ENCODE measurements at regions not wholly inside any gene's neighbourhood (a gene's known extent, or its start where the extent isn't known, plus 50 kb on each side); places are given as distances from the start of the nearest gene placed in this dataset.

- no peaks in the 10 kb centered on the region for H3K4me1 Mint-ChIP-seq
- H3K4me3 Mint-ChIP-seq: no peak overlapping the region
- H3K36me3 Mint-ChIP-seq: no peaks in the 10 kb centered on the region
- peaks cover 21% of the 10 kb centered on the region for H3K27me3 Mint-ChIP-seq
- no peak for DNase-seq
- no peak overlapping the region for H3K27ac Mint-ChIP-seq
- peaks cover 4% of the 10 kb centered on the region for H3K9me3 Mint-ChIP-seq
These were observed 242.2 kb upstream of the ECI2 start for GRCh38 chr6:4377603-4378002.

- peaks cover 15% of the 10 kb centered on the region for H3K27me3 Mint-ChIP-seq
- no peak overlapping the region for H3K4me3 Mint-ChIP-seq
- no peaks in the 10 kb centered on the region for H3K9me3 Mint-ChIP-seq
- H3K36me3 Mint-ChIP-seq: no peaks in the 10 kb centered on the region
- no peak overlapping the region for H3K27ac Mint-ChIP-seq
- H3K4me1 Mint-ChIP-seq: no peaks in the 10 kb centered on the region
- no peak for DNase-seq
These were observed 238.8 kb upstream of the ECI2 start for GRCh38 chr6:4374216-4374615.

GRCh38 chr6:4372866-4373265 is 237.5 kb upstream of the ECI2 start:
- Mint-ChIP-seq H3K4me1 (no peaks in the 10 kb centered on the region), H3K4me3 (no peak overlapping the region), H3K27me3 (peaks cover 8% of the 10 kb centered on the region), H3K36me3 (no peaks in the 10 kb centered on the region), H3K9me3 (no peaks in the 10 kb centered on the region), H3K27ac (no peak overlapping the region)
- no peak for DNase-seq

- no peaks in the 10 kb centered on the region for H3K36me3 Mint-ChIP-seq
- H3K27ac Mint-ChIP-seq: no peak overlapping the region
- H3K27me3 Mint-ChIP-seq: peaks cover 13% of the 10 kb centered on the region
- DNase-seq: no peak
- no peaks in the 10 kb centered on the region for H3K9me3 Mint-ChIP-seq
- no peak overlapping the region for H3K4me3 Mint-ChIP-seq
- no peaks in the 10 kb centered on the region for H3K4me1 Mint-ChIP-seq
These were observed 236.0 kb upstream of the ECI2 start for GRCh38 chr6:4371207-4371921.

- Mint-ChIP-seq H3K27me3 (peaks cover 13% of the 10 kb centered on the region), H3K27ac (no peak overlapping the region), H3K4me3 (no peak overlapping the region), H3K36me3 (no peaks in the 10 kb centered on the region), H3K9me3 (no peaks in the 10 kb centered on the region), H3K4me1 (no peaks in the 10 kb centered on the region)
- DNase-seq: no peak
These were observed 234.7 kb upstream of the ECI2 start for GRCh38 chr6:4370066-4370465.

- no peak overlapping the region for H3K4me3 Mint-ChIP-seq
- no peaks in the 10 kb centered on the region for H3K36me3 Mint-ChIP-seq
- peaks cover 13% of the 10 kb centered on the region for H3K27me3 Mint-ChIP-seq
- no peak overlapping the region for H3K27ac Mint-ChIP-seq
- DNase-seq: no peak
- H3K9me3 Mint-ChIP-seq: no peaks in the 10 kb centered on the region
- H3K4me1 Mint-ChIP-seq: no peaks in the 10 kb centered on the region
These were observed 234.2 kb upstream of the ECI2 start for GRCh38 chr6:4369616-4370015.

GRCh38 chr6:4368649-4369048 is 233.3 kb upstream of the ECI2 start:
- Mint-ChIP-seq H3K27me3 (peaks cover 13% of the 10 kb centered on the region), H3K27ac (no peak overlapping the region), H3K9me3 (no peaks in the 10 kb centered on the region), H3K4me1 (no peaks in the 10 kb centered on the region), H3K36me3 (no peaks in the 10 kb centered on the region), H3K4me3 (no peak overlapping the region)
- DNase-seq: no peak

- no peak for DNase-seq
- Mint-ChIP-seq H3K9me3 (no peaks in the 10 kb centered on the region), H3K4me1 (no peaks in the 10 kb centered on the region), H3K36me3 (no peaks in the 10 kb centered on the region), H3K27ac (no peak overlapping the region), H3K27me3 (peaks cover 13% of the 10 kb centered on the region), H3K4me3 (no peak overlapping the region)
These were observed 232.3 kb upstream of the ECI2 start for GRCh38 chr6:4367643-4368042.

GRCh38 chr6:4366635-4367395 is 231.4 kb upstream of the ECI2 start:
- H3K27ac Mint-ChIP-seq: no peak overlapping the region
- DNase-seq: no peak
- no peaks in the 10 kb centered on the region for H3K36me3 Mint-ChIP-seq

GRCh38 chr6:4365686-4366085 is 230.3 kb upstream of the ECI2 start:
- H3K27ac Mint-ChIP-seq: no peak overlapping the region
- no peaks in the 10 kb centered on the region for H3K4me1 Mint-ChIP-seq
- H3K4me3 Mint-ChIP-seq: no peak overlapping the region
- DNase-seq: no peak
- H3K9me3 Mint-ChIP-seq: no peaks in the 10 kb centered on the region
- H3K36me3 Mint-ChIP-seq: no peaks in the 10 kb centered on the region
- H3K27me3 Mint-ChIP-seq: peaks cover 9% of the 10 kb centered on the region

More at GRCh38 chr6:4366635-4367395, 231.4 kb upstream of the ECI2 start:
- H3K9me3 Mint-ChIP-seq: no peaks in the 10 kb centered on the region
- no peak overlapping the region for H3K4me3 Mint-ChIP-seq
- H3K27me3 Mint-ChIP-seq: peaks cover 14% of the 10 kb centered on the region
- no peaks in the 10 kb centered on the region for H3K4me1 Mint-ChIP-seq

- no peak for DNase-seq
- Mint-ChIP-seq H3K4me3 (no peak overlapping the region), H3K9me3 (no peaks in the 10 kb centered on the region), H3K27me3 (peaks cover 9% of the 10 kb centered on the region), H3K36me3 (no peaks in the 10 kb centered on the region), H3K4me1 (no peaks in the 10 kb centered on the region), H3K27ac (no peak overlapping the region)
These were observed 229.3 kb upstream of the ECI2 start for GRCh38 chr6:4364711-4365110.

GRCh38 chr6:4364172-4364571 is 228.8 kb upstream of the ECI2 start:
- Mint-ChIP-seq H3K9me3 (no peaks in the 10 kb centered on the region), H3K36me3 (no peaks in the 10 kb centered on the region), H3K4me1 (no peaks in the 10 kb centered on the region), H3K27me3 (peaks cover 9% of the 10 kb centered on the region), H3K27ac (no peak overlapping the region), H3K4me3 (no peak overlapping the region)
- no peak for DNase-seq

- no peak for DNase-seq
- Mint-ChIP-seq H3K4me1 (no peaks in the 10 kb centered on the region), H3K27ac (no peak overlapping the region), H3K9me3 (no peaks in the 10 kb centered on the region), H3K4me3 (no peak overlapping the region), H3K36me3 (no peaks in the 10 kb centered on the region), H3K27me3 (peaks cover 9% of the 10 kb centered on the region)
These were observed 228.3 kb upstream of the ECI2 start for GRCh38 chr6:4363656-4364055.

- no peaks in the 10 kb centered on the region for H3K9me3 Mint-ChIP-seq
- no peaks in the 10 kb centered on the region for H3K36me3 Mint-ChIP-seq
- H3K27ac Mint-ChIP-seq: no peak overlapping the region
- no peak for DNase-seq
- no peaks in the 10 kb centered on the region for H3K4me1 Mint-ChIP-seq
- H3K4me3 Mint-ChIP-seq: no peak overlapping the region
- peaks cover 11% of the 10 kb centered on the region for H3K27me3 Mint-ChIP-seq
These were observed 227.0 kb upstream of the ECI2 start for GRCh38 chr6:4362326-4362725.

- Mint-ChIP-seq H3K4me1 (no peaks in the 10 kb centered on the region), H3K27me3 (peaks cover 14% of the 10 kb centered on the region), H3K27ac (no peak overlapping the region), H3K4me3 (no peak overlapping the region), H3K9me3 (no peaks in the 10 kb centered on the region), H3K36me3 (no peaks in the 10 kb centered on the region)
- DNase-seq: no peak
These were observed 225.5 kb upstream of the ECI2 start for GRCh38 chr6:4360920-4361319.
